HG03565 (cell line): ENCODE measurements at regions not wholly inside any gene's neighbourhood (a gene's known extent, or its start where the extent isn't known, plus 50 kb on each side); places are given as distances from the start of the nearest gene placed in this dataset.
"Not testable (repeated sequence)": the region's sequence is repeated elsewhere in the genome, so short reads cannot be mapped to it uniquely, and the experiment has no call there.

Source experiments
- ATAC-seq: cut with Tn5 transposase; IDR thresholded peaks from one replicate; pipeline ENCODE4 v1.9.1; 2021; ENCODE audit warnings: mild to moderate bottlenecking, moderate library complexity; ENCODE audit not compliant: unreplicated experiment

DNA sequence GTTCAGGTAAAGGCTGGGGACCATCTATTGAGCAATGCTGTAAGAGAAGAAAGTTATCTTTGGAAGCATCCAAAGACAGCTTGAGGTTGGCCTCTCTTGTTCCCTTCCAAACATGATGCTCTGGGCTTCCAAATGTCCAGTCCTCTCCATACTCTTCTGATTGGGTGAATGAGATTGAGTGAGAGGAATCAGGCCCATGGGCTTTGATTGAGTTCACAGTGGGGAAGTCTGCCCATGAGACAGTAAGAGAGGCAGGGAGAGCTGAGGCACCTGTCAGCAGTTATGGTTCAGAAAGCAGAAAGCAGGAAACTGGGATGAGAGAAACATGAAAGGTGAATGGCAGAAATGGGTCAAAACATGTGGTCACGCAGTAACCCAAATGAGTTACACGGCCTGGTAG, 1006.9 kb downstream of the VRK1 start:
- no peak for ATAC-seq

DNA sequence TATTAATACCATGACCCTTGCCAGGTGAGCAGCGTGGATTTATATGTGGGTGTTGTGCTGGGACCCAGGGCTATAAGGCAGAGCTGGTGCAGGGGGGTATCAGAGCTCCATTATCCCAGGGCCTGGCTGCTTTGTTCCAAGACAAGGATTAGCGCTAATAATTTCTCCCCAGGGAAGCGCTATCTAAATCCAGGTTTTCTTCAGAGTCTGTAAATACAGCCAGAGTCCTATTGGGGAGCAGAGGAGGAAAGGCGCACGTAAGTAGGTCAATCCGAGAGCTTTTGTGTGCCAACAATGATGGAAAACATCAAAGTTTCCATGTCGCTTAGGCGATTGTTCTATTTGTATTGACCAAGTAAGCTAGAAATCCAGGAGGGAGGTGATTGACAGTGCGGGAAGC, 1009.7 kb downstream of the VRK1 start:
- no peak for ATAC-seq

DNA sequence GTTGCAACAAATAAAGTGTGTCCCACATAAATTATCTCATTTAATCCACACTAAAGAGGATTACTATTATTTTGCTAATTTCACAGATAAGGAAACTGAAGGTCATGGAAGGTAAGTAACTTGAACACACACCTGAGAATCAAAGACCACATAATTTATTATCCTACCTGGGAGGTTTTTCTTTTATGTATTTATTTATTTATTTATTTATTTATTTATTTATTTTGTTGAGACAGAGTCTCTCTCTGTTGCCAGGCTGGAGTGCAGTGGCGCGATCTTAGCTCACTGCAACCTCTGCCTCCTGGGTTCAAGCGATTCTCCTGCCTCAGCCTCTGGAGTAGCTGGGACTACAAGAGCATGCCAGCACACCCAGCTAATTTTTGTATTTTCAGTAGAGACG, 1011.4 kb downstream of the VRK1 start:
- not testable (repeated sequence) for ATAC-seq

DNA sequence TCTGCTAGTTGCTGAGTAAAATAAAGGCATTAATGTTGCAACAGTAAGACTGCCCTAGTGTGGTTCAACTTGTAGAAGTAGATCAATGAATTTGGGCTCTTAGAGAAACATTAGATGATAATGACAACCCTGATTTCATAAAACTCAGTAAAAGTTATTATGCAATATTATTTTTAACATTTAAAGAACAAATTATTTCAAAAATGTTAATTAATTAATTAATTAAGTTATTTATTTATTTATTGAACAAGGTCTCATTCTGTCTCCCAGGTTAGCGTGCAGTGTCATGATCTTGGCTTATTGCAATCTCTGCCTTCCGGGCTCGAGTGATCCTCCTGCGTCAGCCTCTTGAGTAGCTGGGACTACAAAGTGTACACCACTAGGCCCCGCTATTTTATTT, 1016.4 kb downstream of the VRK1 start:
- ATAC-seq = no peak

DNA sequence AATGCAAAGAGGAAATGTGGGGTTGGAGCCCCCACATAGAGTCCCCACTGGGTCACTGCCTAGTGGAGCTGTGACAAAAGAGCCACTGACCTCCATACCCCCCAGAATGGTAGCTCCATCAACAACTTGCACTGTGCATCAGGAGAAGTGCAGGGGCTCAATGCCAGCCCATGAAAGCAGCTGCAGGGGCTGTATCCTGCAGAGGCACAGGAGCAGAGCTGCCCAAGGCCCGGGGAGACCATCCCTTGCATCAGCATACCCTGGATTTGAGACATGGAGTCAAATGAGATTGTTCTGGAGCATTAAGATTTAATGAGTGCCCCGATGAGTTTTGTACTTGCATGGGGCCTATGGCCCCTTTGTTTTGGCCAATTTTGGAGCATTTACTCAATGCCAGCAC, 1023.6 kb downstream of the VRK1 start:
- ATAC-seq = no peak

DNA sequence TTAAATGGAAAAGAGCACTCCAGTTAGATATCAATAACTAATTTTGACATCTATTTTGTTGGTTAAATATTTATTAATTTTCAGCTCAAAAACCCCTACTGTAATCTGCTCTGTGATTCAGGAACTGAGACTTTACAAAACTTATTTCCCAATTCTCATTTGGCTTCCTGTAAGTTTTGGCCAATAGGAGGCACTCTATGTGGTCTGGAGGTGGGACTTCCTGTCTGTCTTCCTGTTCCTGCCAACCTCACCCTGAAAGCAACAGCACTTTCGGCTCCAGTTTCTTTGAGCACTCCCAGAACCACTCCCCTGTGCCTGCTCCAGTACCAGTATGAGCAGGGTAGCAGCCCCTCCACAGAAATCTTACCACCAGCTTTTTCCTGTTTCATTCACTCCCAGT, 1027.0 kb downstream of the VRK1 start:
- ATAC-seq = no peak

DNA sequence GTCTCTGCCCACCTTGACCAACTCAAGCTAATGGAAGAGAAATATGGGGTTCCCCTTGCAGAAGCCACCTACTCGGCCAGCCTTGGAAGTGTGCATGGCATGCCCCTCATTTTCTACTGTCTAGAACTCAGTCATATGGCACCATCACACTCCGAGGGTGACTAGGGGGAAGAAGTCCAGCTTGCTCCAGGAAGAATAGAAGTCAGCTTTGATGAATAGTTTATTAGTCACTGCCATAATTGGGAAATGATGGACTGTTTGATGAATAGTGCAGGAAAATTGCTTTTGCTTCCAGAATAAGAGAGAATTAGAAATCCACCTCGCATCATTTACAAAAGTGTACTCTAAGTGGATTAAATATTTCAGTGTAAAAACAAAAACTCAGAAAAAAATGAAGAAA, 1030.6 kb downstream of the VRK1 start:
- no peak for ATAC-seq

DNA sequence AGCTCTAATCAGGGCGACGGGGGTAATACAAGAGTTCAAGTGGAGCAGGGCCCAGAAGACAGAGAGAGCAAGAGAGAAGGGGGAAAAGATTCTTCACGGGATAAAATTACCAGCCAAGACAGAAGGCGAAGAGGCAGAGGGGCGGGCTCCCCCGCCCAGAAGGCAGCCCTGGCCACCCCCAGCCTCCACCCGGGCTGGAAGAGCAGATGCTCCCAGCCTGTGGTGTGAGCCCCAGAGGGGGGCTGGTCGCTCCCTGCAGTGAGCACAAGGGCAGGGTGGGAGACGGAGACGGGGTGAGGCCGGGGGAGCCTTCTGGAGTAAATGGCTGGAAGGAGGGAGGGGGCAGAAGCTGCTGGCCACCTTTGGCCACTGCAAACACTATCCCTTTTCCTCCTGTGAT, 1035.6 kb downstream of the VRK1 start:
- ATAC-seq = no peak

DNA sequence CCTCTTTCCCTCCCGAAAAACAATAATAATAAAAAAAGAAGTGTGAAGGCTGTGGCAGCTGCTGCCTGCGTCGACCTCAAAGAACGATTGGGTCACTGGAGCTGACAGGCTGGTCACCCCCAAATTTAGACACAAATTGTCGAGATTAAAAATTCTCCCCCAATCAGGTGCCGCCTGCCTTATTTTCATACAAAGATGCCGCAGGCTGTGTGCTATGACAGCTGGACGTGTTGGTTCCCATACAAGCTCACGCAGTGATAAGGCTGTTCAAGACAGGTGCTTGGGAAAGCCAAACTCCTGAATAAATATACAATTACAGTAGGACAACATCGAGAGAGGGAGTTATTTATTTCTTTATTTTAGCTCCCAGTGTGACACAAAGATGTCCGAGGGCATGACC, 1041.8 kb downstream of the VRK1 start:
- ATAC-seq = no peak

DNA sequence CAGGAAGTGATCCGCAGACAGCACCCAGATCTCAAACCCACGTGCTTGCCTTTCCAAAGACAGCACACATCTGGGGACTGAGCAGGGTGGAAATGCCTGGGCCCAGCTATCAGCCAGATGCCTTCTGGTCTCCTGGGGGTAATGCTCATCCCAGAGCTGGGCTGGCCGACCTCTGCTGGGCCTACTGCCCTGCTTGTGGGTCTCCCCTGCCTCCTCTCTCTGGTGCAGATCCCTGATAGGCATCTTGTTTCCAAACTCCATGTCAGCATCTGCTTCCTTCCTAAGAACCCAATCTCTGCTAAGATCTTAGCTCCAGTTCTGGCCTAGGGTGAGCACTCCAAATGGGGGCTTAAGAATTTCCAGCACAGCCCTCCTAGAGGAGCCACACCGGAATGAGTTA, 1043.0 kb downstream of the VRK1 start:
- ATAC-seq = no peak

DNA sequence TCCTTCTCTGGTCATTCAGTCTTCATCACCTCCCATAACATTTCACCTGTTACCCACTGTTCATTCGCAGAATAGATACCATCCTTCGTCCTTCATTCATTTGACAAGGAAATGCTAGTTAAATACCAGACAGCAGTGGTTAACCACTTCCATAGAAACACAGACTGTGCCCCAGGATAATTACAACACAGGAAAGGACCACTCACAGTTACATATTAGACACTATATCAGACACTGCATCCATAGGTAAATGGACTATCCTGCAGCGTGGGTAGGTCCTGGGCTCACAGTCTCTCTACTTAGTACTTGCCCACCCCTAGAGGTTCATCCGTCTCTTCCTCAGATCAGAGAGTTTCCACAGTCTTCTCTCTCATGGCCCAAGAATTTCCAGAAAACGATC, 1044.6 kb downstream of the VRK1 start:
- no peak for ATAC-seq

DNA sequence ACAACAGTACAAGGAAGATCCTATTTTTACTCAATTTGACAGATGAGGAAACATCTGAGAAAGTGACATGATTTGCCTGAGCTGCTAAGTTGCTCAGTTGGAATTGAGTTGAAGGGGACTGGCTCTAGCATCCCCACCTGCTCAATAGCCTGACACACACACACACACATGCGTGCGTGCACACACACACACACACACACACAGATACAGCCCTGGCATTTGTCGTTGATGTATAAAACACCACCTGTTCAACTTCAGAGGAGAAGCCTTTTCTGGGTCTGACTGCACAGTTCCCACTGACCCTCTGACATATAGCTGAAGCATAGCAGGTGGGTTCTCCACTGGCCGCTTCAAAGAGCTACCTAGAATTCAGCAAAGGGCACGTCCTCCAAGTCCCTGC, 1045.9 kb downstream of the VRK1 start:
- ATAC-seq = no peak

DNA sequence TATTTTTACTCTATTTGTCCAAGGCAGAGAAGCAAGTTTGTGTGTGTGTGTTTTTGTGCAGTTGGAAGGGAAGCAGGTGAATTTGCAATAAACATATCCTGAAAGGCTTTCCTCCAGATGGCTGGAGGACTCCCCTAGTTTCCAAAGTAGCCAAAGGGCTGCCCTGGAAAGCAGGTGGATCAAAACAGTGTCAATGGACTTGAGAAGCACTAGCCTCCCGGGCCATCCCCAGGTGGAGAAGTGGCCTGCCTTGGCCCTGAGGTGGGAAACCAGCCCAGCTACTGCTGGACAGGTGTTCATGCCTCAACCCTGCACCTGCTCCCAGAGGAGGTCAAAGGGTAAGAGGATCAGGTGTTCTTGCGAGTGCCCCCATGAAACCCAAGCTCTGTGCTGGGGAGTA, 1046.9 kb downstream of the VRK1 start:
- no peak for ATAC-seq

DNA sequence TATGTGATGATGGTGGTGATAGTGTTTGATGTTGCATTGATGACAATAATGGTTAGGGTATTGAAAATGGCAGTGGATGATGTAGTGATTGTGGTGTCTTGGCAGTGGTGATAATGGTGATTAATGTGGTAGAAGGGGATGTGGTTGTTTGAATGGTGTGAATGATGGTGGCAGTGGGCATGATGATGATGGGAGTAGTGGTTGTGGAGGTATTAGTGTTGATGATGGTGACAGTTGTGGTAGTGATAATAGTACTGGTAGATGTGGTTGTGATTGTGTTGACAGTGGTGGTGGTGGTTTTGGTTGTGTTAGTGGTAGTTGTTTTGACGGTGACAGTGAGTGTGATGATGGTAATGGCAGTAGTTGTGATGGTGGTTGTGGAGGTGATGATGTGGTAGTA, 1049.0 kb downstream of the VRK1 start:
- no peak for ATAC-seq

DNA sequence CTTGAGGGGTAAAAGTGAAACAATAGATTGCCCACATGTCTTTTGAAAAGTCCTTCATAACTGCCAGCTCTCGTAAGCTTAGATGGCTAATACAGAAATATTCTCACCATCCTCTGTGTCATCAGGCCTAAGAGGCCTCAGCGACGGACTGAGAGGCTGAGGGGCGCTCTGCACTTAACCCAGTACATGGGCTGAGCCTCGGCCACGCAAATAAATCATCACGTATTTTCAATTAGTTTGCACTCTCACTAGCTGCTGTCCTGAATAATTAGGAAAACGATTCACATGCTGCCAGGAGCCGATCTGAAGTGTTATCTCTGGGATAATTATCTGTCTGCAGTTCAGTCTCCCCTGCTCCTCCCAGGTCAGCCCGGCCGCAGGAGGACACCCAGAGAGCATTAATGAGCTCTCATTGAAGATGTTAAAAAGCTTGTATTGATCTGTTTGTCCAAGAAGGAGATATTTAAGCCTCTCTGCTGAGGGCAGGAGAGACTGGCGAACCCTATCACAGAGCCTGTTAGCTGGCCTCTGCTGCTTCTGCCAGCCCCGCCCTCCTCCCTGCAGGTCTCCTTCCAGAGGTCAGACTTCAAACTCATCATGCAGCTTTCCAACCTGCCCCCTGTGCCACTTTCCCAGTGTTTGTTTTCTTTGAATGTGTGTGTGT, 1051.3 kb downstream of the VRK1 start:
- ATAC-seq = no peak

DNA sequence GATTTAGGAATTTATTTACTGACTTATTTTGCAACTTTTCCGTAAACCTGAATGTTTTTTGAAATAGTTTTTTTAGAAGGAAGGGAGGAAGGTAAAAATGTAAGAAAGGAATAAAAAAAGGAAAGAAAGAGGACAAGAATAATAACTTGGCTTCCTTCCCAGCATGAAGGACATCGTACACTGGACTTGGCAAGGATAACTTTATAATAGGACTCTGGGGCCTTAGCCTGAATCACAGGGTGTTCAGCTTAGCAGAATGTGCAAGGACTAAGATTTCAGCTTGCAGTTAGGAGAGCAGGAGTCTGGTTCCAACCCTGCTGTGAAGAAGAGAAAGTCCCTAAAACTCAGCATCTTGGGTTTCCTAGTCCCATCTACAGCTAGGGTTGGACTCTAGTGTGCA, 1053.3 kb downstream of the VRK1 start:
- no peak for ATAC-seq

DNA sequence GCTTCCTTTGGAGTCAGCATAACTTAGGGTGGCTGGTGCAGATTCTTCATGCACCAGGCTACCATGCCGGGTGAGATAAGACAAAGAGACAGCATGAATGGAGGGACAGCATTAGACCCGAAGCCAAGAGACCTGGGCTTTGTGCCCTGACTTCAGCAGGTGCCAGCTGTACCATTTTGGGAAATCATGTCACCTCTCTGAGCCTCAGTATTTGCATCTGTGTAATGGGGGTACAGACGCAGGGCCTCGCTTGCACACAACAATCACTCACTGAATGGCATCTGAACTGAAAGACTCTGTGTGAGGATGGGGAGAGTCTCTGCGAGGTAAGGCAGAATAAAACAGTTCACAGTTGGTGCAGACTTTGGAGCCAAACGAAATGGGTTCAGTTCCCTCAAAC, 1053.7 kb downstream of the VRK1 start:
- ATAC-seq = no peak

DNA sequence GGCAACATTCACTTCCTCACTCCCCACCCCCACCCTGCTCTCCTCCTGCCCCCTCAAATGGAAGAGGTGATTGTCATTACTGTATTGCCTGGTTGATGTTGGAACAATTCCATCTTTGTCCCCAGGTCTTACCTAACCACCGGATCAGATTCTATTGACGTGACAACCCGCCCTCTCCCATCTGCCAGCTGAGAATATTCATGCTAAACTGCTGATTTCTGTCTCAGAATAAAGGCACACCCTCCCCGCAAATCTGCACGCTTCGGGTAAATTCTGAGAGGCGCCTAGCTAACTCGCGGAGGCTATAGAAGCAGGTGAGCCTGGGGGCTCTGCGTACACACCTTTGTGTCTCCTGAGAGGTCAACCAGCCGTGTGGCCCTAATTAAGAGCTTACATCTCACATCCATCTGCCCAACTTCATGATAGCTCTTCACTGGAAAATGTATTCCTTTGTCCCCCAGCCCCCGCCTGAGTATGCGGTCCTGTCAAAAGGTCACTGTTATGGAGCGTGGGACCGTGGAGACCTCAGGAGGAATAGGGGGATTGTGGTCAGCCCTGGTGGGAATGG, 1054.3 kb downstream of the VRK1 start:
- no peak for ATAC-seq

DNA sequence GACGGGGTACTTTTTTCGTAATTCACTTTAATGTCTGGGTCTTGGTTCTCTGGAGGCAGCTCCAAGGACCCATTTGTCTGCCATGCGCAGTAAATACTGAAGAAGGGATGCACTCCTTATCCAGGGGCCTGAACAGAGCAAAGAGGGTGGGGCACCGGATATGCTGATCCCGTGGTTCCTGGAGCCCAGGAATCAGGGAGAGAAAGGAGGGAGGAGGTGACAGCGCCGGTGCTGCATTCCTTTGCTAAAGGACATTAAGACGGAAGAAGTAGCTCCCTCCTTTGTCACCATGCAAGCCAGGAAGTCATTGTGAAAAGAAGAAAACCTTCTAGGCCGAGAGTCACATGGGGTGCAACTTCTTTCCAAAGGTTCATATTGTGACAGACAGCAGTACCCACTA, 1057.7 kb downstream of the VRK1 start:
- ATAC-seq = no peak

DNA sequence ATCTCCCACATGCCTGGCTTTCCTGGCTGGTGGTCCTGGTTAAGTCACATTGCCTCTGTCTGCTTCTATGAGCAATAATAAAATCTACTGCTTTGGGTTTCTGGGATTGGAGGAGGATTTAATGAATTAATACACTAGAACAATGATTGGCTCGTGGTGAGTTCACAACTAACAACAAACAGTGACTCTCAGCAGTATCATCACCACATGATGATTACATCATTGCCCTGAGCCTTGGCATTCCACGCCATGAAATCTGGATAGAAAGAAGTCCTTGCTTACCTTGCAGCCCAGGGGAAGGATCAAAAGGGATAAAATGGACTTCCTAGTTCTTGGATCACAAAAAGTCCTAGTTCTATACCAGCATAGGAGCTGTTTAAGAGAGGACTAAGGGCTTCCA, 1069.0 kb downstream of the VRK1 start:
- ATAC-seq = no peak

DNA sequence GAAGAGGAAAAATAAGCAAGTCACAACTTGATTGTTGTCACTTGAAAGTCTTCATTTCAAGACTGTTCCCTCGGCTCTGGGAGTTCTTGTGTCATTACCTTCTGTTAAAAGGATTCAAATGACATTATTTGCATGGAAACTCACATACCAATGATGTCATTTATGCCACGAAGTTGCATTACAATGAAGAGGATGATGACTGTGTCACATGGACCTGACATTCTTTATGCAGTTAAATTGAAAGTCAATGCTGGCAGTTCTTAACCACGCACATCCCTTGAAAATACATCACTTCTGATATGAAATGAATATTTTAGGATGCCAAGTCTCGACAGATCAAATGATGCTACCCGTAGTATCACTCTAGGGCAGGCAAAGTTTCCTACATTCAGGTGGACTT, 1069.5 kb downstream of the VRK1 start:
- no peak for ATAC-seq

DNA sequence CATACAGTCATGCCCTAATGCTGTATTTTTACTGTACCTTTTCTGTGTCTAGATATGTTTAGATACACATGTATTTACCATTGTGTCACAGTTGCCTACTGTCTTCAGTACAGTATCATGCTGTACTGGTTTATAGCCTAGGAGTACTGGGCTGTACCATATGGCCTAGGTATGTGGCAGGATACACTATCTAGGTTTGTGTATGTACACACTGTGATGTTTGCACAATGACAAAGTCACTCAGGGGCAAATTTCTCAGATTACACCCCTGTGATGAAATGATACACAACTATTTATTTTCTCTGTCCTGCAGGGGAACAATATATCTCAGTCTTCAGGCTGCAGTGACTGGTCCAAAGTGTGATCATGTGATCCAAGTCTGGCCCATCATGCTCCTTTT, 1076.1 kb downstream of the VRK1 start:
- no peak for ATAC-seq

DNA sequence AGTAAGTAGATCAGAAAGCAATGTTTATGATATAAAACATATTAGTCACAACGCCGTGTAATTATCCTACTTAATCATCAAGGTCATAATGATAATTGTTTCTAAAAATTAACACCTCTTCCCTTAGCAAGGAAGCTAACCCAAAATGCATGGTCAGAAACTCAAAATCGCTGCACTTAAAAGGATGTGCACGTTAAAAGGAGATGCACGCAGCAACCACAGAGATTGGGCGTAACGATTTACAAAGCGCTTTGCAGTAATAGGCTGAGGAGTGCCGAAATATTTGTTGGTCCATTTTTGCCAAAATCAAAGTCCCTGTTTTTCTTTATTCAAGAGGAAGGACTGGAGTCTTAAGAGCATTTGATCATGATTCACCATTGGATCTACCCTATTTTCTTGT, 1077.2 kb downstream of the VRK1 start:
- ATAC-seq = no peak
